Muscle of leg (tissue), 3 donors: ENCODE measurements at regions not wholly inside any gene's neighbourhood (a gene's known extent, or its start where the extent isn't known, plus 50 kb on each side); places are given as distances from the start of the nearest gene placed in this dataset.

Experiments used
- DNase-seq: peaks from one replicate; pipeline ENCODE4 v3.0.0; 2013
- H3K27ac ChIP-seq: one replicate; pipeline ENCODE4 v1.5.1; 2013; ENCODE audit warnings: mild to moderate bottlenecking, low read length, control low read depth
- H3K27me3 ChIP-seq: one replicate; pipeline ENCODE4 v1.6.1; 2013; ENCODE audit warnings: low read length; ENCODE audit not compliant: control insufficient read depth, insufficient read depth
- H3K36me3 ChIP-seq: one replicate; pipeline ENCODE4 v1.6.1; 2013; ENCODE audit warnings: low read length; ENCODE audit not compliant: control insufficient read depth, insufficient read depth
- H3K4me1 ChIP-seq: one replicate; pipeline ENCODE4 v1.6.1; 2013; ENCODE audit warnings: low read length; ENCODE audit not compliant: control insufficient read depth, insufficient read depth
- H3K4me3 ChIP-seq: one replicate; pipeline ENCODE4 v1.5.1; 2013; ENCODE audit warnings: low read length, control low read depth
- H3K9me3 ChIP-seq: replicated peaks from 2 replicates; pipeline ENCODE4 v1.6.1; 2013; ENCODE audit warnings: low read depth, low read length; ENCODE audit not compliant: control insufficient read depth
- WGBS: methylation state at CpG from one replicate; pipeline ENCODE4 v1.1.5; 2013; ENCODE audit warnings: missing lambda C conversion rate; ENCODE audit not compliant: insufficient coverage; 5-methylcytosine and 5-hydroxymethylcytosine counted together

GRCh38 chr12:3998397-3998796 is 125.2 kb upstream of the PARP11 start:
- Histone ChIP-seq H3K27me3 (no peaks in the 10 kb centered on the region), H3K27ac (no peak overlapping the region), H3K4me1 (peaks cover 21% of the 10 kb centered on the region), H3K4me3 (no peak overlapping the region), H3K36me3 (no peaks in the 10 kb centered on the region), H3K9me3 (no peaks in the 10 kb centered on the region)
- 64% methylated on average over 3 of the region's 5 CpGs for WGBS
- no peak for DNase-seq

GRCh38 chr12:3996322-3996721 is 123.1 kb upstream of the PARP11 start:
- peaks cover 17% of the 10 kb centered on the region for H3K4me1 ChIP-seq
- H3K36me3 ChIP-seq, result no peaks in the 10 kb centered on the region
- no peak for DNase-seq
- H3K27me3 ChIP-seq, result peaks cover 2% of the 10 kb centered on the region
- no peak overlapping the region for H3K27ac ChIP-seq
- H3K9me3 ChIP-seq, result no peaks in the 10 kb centered on the region
- 44% methylated on average over 5 of the region's 5 CpGs for whole genome bisulfite sequencing
- H3K4me3 ChIP-seq, result no peak overlapping the region

- H3K4me1 ChIP-seq, result peaks cover 24% of the 10 kb centered on the region
- peaks cover 4% of the 10 kb centered on the region for H3K27me3 ChIP-seq
- no peak overlapping the region for H3K27ac ChIP-seq
- H3K4me3 ChIP-seq, result no peak overlapping the region
- WGBS, result 82% methylated on average over 2 of the region's 2 CpGs
- no peaks in the 10 kb centered on the region for H3K9me3 ChIP-seq
- DNase-seq, result peak; percentile 43
- no peaks in the 10 kb centered on the region for H3K36me3 ChIP-seq
These were observed 122.1 kb upstream of the PARP11 start for GRCh38 chr12:3995306-3995705.

- Histone ChIP-seq H3K4me1 (peaks cover 27% of the 10 kb centered on the region), H3K27ac (no peak overlapping the region), H3K36me3 (no peaks in the 10 kb centered on the region), H3K4me3 (no peak overlapping the region), H3K27me3 (peaks cover 4% of the 10 kb centered on the region), H3K9me3 (no peaks in the 10 kb centered on the region)
- WGBS, result no CpG with 5 or more reads among the region's 3 CpGs
- no peak for DNase-seq
These were observed 121.3 kb upstream of the PARP11 start for GRCh38 chr12:3994500-3994899.

- no peaks in the 10 kb centered on the region for H3K9me3 ChIP-seq
- DNase-seq, result no peak
- H3K27me3 ChIP-seq, result peaks cover 4% of the 10 kb centered on the region
- 44% methylated on average over 4 of the region's 4 CpGs for WGBS
- H3K4me3 ChIP-seq, result no peak overlapping the region
- no peak overlapping the region for H3K27ac ChIP-seq
- no peaks in the 10 kb centered on the region for H3K36me3 ChIP-seq
- peaks cover 17% of the 10 kb centered on the region for H3K4me1 ChIP-seq
These were observed 119.7 kb upstream of the PARP11 start for GRCh38 chr12:3992945-3993344.

- no peak overlapping the region for H3K27ac ChIP-seq
- no peak for DNase-seq
- H3K4me1 ChIP-seq, result peaks cover 17% of the 10 kb centered on the region
- H3K9me3 ChIP-seq, result no peaks in the 10 kb centered on the region
- no peak overlapping the region for H3K4me3 ChIP-seq
- peaks cover 4% of the 10 kb centered on the region for H3K27me3 ChIP-seq
- WGBS, result 76% methylated on average over 3 of the region's 11 CpGs
- H3K36me3 ChIP-seq, result no peaks in the 10 kb centered on the region
These were observed 118.8 kb upstream of the PARP11 start for GRCh38 chr12:3991798-3992580.

GRCh38 chr12:3990501-3991280 is 117.5 kb upstream of the PARP11 start:
- Histone ChIP-seq H3K4me1 (peaks cover 12% of the 10 kb centered on the region), H3K9me3 (no peaks in the 10 kb centered on the region), H3K36me3 (no peaks in the 10 kb centered on the region), H3K4me3 (no peak overlapping the region), H3K27me3 (peaks cover 4% of the 10 kb centered on the region), H3K27ac (peak overlapping the region; percentile 45)
- WGBS, result 25% methylated on average over 21 of the region's 26 CpGs
- peak; percentile 44 for DNase-seq

- no peak for DNase-seq
- H3K27me3 ChIP-seq, result peaks cover 4% of the 10 kb centered on the region
- H3K4me3 ChIP-seq, result no peak overlapping the region
- H3K9me3 ChIP-seq, result no peaks in the 10 kb centered on the region
- H3K27ac ChIP-seq, result no peak overlapping the region
- no peaks in the 10 kb centered on the region for H3K36me3 ChIP-seq
- peaks cover 12% of the 10 kb centered on the region for H3K4me1 ChIP-seq
- 60% methylated on average over 1 of the region's 2 CpGs for WGBS
These were observed 116.0 kb upstream of the PARP11 start for GRCh38 chr12:3989218-3989550.

- peaks cover 12% of the 10 kb centered on the region for H3K4me1 ChIP-seq
- WGBS, result 81% methylated on average over 4 of the region's 4 CpGs
- H3K36me3 ChIP-seq, result no peaks in the 10 kb centered on the region
- no peak overlapping the region for H3K4me3 ChIP-seq
- no peak overlapping the region for H3K27ac ChIP-seq
- DNase-seq, result no peak
- peaks cover 4% of the 10 kb centered on the region for H3K27me3 ChIP-seq
- H3K9me3 ChIP-seq, result peaks cover 2% of the 10 kb centered on the region
These were observed 115.5 kb upstream of the PARP11 start for GRCh38 chr12:3988519-3989217.

- peaks cover 4% of the 10 kb centered on the region for H3K9me3 ChIP-seq
- no peak overlapping the region for H3K4me3 ChIP-seq
- H3K4me1 ChIP-seq, result peaks cover 12% of the 10 kb centered on the region
- no peak for DNase-seq
- H3K27me3 ChIP-seq, result peaks cover 2% of the 10 kb centered on the region
- 86% methylated on average over 2 of the region's 4 CpGs for whole genome bisulfite sequencing
- no peak overlapping the region for H3K27ac ChIP-seq
- H3K36me3 ChIP-seq, result no peaks in the 10 kb centered on the region
These were observed 114.4 kb upstream of the PARP11 start for GRCh38 chr12:3987571-3987970.
